K562 (cell line): ENCODE measurements at regions not wholly inside any gene's neighbourhood (a gene's known extent, or its start where the extent isn't known, plus 50 kb on each side); places are given as distances from the start of the nearest gene placed in this dataset.

ENCODE experiments used
- ARHGAP35 ChIP-seq: fragments of 450-650 bp; IDR thresholded peaks from 2 replicates; pipeline ENCODE4 v1.6.1; 2018; ENCODE audit not compliant: partially characterized antibody
- ARID2 ChIP-seq: fragments of 450-650 bp; IDR thresholded peaks from 2 replicates; pipeline ENCODE4 v1.6.1; 2017; ENCODE audit warnings: antibody characterized with exemption, mild to moderate bottlenecking
- ATF7 ChIP-seq: fragments of 450-650 bp; IDR thresholded peaks from 2 replicates; pipeline ENCODE4 v1.7.1; 2014; ENCODE audit warnings: mild to moderate bottlenecking, moderate library complexity
- CEBPG ChIP-seq, 3 experiments: fragments of 200-800 bp in 1 of 3; sonication (Bioruptor generic) in 1 of 3; sonication (generic) in 1 of 3; formaldehyde crosslinking in 1 of 3; IDR thresholded peaks in 2 of 3; conservative IDR thresholded peaks in 1 of 3; 2 replicates each; pipeline versions ENCODE4 v1.6.1 to v1.8.0; 2016 to 2022; ENCODE audit warnings: missing compliant biosample characterization in 2 of 3, missing genetic modification characterization in 2 of 3, mild to moderate bottlenecking in 1 of 3, missing genetic modification reagents in 1 of 3
- EHMT2 ChIP-seq: fragments of 450-650 bp; IDR thresholded peaks from 2 replicates; pipeline ENCODE4 v1.6.1; 2018; ENCODE audit warnings: antibody characterized with exemption
- FIP1L1 ChIP-seq: fragments of 200-400 bp; formaldehyde crosslinking; IDR thresholded peaks from 2 replicates; pipeline ENCODE4 v1.6.1; 2018; ENCODE audit warnings: mild to moderate bottlenecking, low read depth, low read length; ENCODE audit not compliant: poor library complexity, severe bottlenecking
- FOXK2 ChIP-seq, 2 experiments: fragments of 450-650 bp; IDR thresholded peaks in 1 of 2; conservative IDR thresholded peaks in 1 of 2; 2 replicates each; pipeline ENCODE4 v1.6.1; 2016; ENCODE audit warnings: low read depth in 2 of 2, mild to moderate bottlenecking in 1 of 2
- GTF2B ChIP-seq: IDR thresholded peaks from 2 replicates; pipeline ENCODE4 v1.6.1; 2011; ENCODE audit not compliant: insufficient read length; ENCODE audit errors: extremely low read depth
- HDGF ChIP-seq: fragments of 450-650 bp; IDR thresholded peaks from 2 replicates; pipeline ENCODE4 v1.6.1; 2016
- HEY1 ChIP-seq: fragments of 250-450 bp; sonication (Bioruptor Pico); IDR thresholded peaks from 2 replicates; pipeline ENCODE4 v1.5.0; 2020; ENCODE audit warnings: mild to moderate bottlenecking, moderate library complexity, borderline replicate concordance
- HMG20A ChIP-seq: fragments of 450-650 bp; formaldehyde crosslinking; conservative IDR thresholded peaks from 2 replicates; pipeline ENCODE4 v1.4.0; 2020; ENCODE audit warnings: mild to moderate bottlenecking, mixed read lengths
- JUN ChIP-seq, 2 experiments: sonication (generic) in 1 of 2; formaldehyde crosslinking in 1 of 2; IDR thresholded peaks; 2 replicates each; pipeline versions ENCODE4 v1.6.1 to v1.8.0; 2012 to 2022; ENCODE audit warnings: borderline replicate concordance in 2 of 2, mild to moderate bottlenecking in 2 of 2, improper control_type of control experiment in 1 of 2, low read depth in 1 of 2, low read length in 1 of 2, missing genetic modification reagents in 1 of 2
- KDM1A ChIP-seq, 2 experiments: fragments of 450-650 bp; IDR thresholded peaks; 2 replicates each; pipeline ENCODE4 v1.6.1; 2016; ENCODE audit warnings: mild to moderate bottlenecking in 2 of 2
- MAZ ChIP-seq, 2 experiments: fragments of 450-650 bp in 1 of 2; sonication (generic) in 1 of 2; formaldehyde crosslinking; IDR thresholded peaks in 1 of 2; conservative IDR thresholded peaks in 1 of 2; 2 replicates each; pipeline versions ENCODE4 v1.4.0 to v1.5.0; 2020; ENCODE audit warnings: mild to moderate bottlenecking in 1 of 2, missing genetic modification reagents in 1 of 2
- MCM5 ChIP-seq: fragments of 450-650 bp; IDR thresholded peaks from 2 replicates; pipeline ENCODE4 v1.6.1; 2016; ENCODE audit warnings: low read depth
- MXI1 ChIP-seq: IDR thresholded peaks from 2 replicates; pipeline ENCODE4 v1.6.1; 2011; ENCODE audit warnings: low read depth, mild to moderate bottlenecking, improper control_type of control experiment, low read length
- MYBL2 ChIP-seq, 2 experiments: fragments of 450-650 bp in 1 of 2; sonication (generic) in 1 of 2; formaldehyde crosslinking in 1 of 2; IDR thresholded peaks; 2 replicates each; pipeline versions ENCODE4 v1.6.1 to v1.8.1; 2017 to 2022; ENCODE audit warnings: borderline replicate concordance in 1 of 2, inconsistent platforms in 1 of 2, low read depth in 1 of 2, mild to moderate bottlenecking in 1 of 2, missing genetic modification reagents in 1 of 2, moderate library complexity in 1 of 2
- MYC ChIP-seq, 2 experiments: fragments of 250-450 bp in 1 of 2; sonication (Bioruptor Pico) in 1 of 2; IDR thresholded peaks; 2 replicates each; pipeline versions ENCODE4 v1.5.1 to v1.6.1; 2012 to 2021; ENCODE audit warnings: low read depth in 2 of 2, borderline replicate concordance in 1 of 2, improper control_type of control experiment in 1 of 2, low read length in 1 of 2, mild to moderate bottlenecking in 1 of 2, moderate library complexity in 1 of 2
- PRPF4 ChIP-seq: fragments of 200-400 bp; formaldehyde crosslinking; IDR thresholded peaks from one replicate; pipeline ENCODE4 v1.6.1; 2017; ENCODE audit warnings: low read length, low read depth, mild to moderate bottlenecking; ENCODE audit not compliant: insufficient read depth, poor library complexity, severe bottlenecking
- RAD21 ChIP-seq, 2 experiments: fragments of 250-450 bp in 1 of 2; fragments of 450-650 bp in 1 of 2; sonication (Bioruptor Pico) in 1 of 2; formaldehyde crosslinking in 1 of 2; IDR thresholded peaks in 1 of 2; conservative IDR thresholded peaks in 1 of 2; 2 replicates each; pipeline versions ENCODE4 v1.4.0 to v1.8.0; 2020 to 2022; ENCODE audit warnings: mild to moderate bottlenecking in 2 of 2, moderate library complexity in 1 of 2
- SETDB1 ChIP-seq: IDR thresholded peaks from one replicate; pipeline ENCODE4 v1.6.1; 2012; ENCODE audit warnings: low read length, control low read depth, inconsistent platforms
- SMAD4 ChIP-seq: fragments of 250-450 bp; sonication (Bioruptor Pico); conservative IDR thresholded peaks from 2 replicates; pipeline ENCODE4 v1.8.0; 2021; ENCODE audit warnings: inconsistent platforms, mild to moderate bottlenecking, moderate library complexity
- TEAD2 ChIP-seq: fragments of 450-650 bp; IDR thresholded peaks from 2 replicates; pipeline ENCODE4 v1.6.1; 2016; ENCODE audit warnings: missing genetic modification characterization, control low read depth, missing compliant biosample characterization
- TRIM24 ChIP-seq, 2 experiments: fragments of 450-650 bp; IDR thresholded peaks; 2 replicates each; pipeline ENCODE4 v1.6.1; 2016
- ZNF124 ChIP-seq: sonication (generic); formaldehyde crosslinking; IDR thresholded peaks from 2 replicates; pipeline ENCODE4 v1.8.1; 2022; ENCODE audit warnings: missing genetic modification reagents
- ZNF239 ChIP-seq: fragments of 250-450 bp; sonication (Bioruptor Pico); IDR thresholded peaks from 2 replicates; pipeline ENCODE4 v1.4.0; 2020; ENCODE audit warnings: mild to moderate bottlenecking
- ZNF316 ChIP-seq: fragments of 450-650 bp; IDR thresholded peaks from 2 replicates; pipeline ENCODE4 v1.6.1; 2016
- ZNF668 ChIP-seq: fragments of 250-450 bp; sonication (Bioruptor Pico); IDR thresholded peaks from 2 replicates; pipeline ENCODE4 v1.8.0; 2022; ENCODE audit warnings: mild to moderate bottlenecking, inconsistent platforms
- TF ChIP-seq, protein P1 (sequence below): sonication (generic); formaldehyde crosslinking; IDR thresholded peaks from 2 replicates; pipeline ENCODE4 v1.8.0; 2022; ENCODE audit warnings: missing genetic modification reagents, mild to moderate bottlenecking, borderline replicate concordance

DNA sequence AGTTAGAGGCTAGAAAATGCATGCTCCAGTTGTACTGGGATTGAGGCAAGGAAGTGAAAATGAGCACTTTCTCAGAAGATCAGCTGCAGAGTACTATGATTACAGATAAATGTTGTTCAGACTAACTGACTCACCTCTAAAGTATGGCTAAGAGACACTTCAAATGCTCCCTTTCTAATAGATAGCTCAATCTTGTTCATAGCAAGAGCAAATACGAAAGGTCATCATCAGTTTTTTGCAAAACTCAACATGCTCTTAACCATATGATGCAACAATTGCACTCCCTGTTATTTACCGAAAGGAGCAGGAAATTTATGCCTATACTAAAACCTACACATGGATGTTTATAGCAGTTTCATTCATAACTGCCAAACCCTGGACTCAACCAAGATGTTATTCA lies 838.4 kb upstream of the INTU start (continued):
- TF ChIP-seq, protein P1, sequence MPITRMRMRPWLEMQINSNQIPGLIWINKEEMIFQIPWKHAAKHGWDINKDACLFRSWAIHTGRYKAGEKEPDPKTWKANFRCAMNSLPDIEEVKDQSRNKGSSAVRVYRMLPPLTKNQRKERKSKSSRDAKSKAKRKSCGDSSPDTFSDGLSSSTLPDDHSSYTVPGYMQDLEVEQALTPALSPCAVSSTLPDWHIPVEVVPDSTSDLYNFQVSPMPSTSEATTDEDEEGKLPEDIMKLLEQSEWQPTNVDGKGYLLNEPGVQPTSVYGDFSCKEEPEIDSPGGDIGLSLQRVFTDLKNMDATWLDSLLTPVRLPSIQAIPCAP (CRISPR knock-in tag), result no peak
- TF ChIP-seq CEBPG (CRISPR knock-in tag; IDR thresholded peaks at IDR 0.05) (peak; percentile 85), CEBPG (tag; conservative IDR thresholded peaks at IDR 0.05 in 1 of 2, IDR thresholded peaks at IDR 0.05 in 1 of 2) (peak; percentile 89 to 93), ATF7 (peak; percentile 86; the same call in 1 of the 2 replicates), MXI1 (no peak), ZNF668 (CRISPR knock-in tag) (no peak), PRPF4 (no peak), SMAD4 (CRISPR knock-in tag) (peak; percentile 47), ARHGAP35 (no peak), TEAD2 (no peak), HMG20A (CRISPR knock-in tag) (no peak), HEY1 (no peak), JUN (IDR thresholded peaks at IDR 0.05; ENCODE audit: borderline replicate concordance, low read depth, low read length) (peak; percentile 53), JUN (CRISPR knock-in tag; IDR thresholded peaks at IDR 0.05; ENCODE audit: borderline replicate concordance) (no peak), ZNF316 (0 out of 2 replicates have a peak, but pooled peaks have one; percentile 1), ARID2 (no peak), RAD21 (CRISPR knock-in tag; conservative IDR thresholded peaks at IDR 0.05 in 1 of 2, IDR thresholded peaks at IDR 0.05 in 1 of 2) (peak in 1 of 2 experiments; percentile 14; a peak in 2 of 4 replicates), MYBL2 (IDR thresholded peaks at IDR 0.05; ENCODE audit: low read depth) (peak; percentile 47; the same call in 1 of the 2 replicates), MYBL2 (CRISPR knock-in tag; IDR thresholded peaks at IDR 0.05; ENCODE audit: borderline replicate concordance) (no peak), GTF2B (no peak), ZNF239 (CRISPR knock-in tag) (no peak), FIP1L1 (no peak), SETDB1 (no peak), MCM5 (no peak), EHMT2 (peak; percentile 28; the same call in 1 of the 2 replicates), KDM1A (IDR thresholded peaks at IDR 0.05) (no peak), MAZ (CRISPR knock-in tag; conservative IDR thresholded peaks at IDR 0.05 in 1 of 2, IDR thresholded peaks at IDR 0.05 in 1 of 2) (0 out of 4 replicates have a peak, but pooled peaks of 1 of the 2 experiments have one; percentile 31), FOXK2 (conservative IDR thresholded peaks at IDR 0.05 in 1 of 2, IDR thresholded peaks at IDR 0.05 in 1 of 2; ENCODE audit: low read depth in 2 of 2) (peak in 1 of 2 experiments; percentile 24; a peak in 1 of 4 replicates), TRIM24 (IDR thresholded peaks at IDR 0.05) (peak; percentile 78 to 85), ZNF124 (CRISPR knock-in tag) (no peak), HDGF (no peak), MYC (IDR thresholded peaks at IDR 0.05; ENCODE audit: low read depth, low read length) (peak; percentile 69), MYC (CRISPR knock-in tag; IDR thresholded peaks at IDR 0.05; ENCODE audit: borderline replicate concordance, low read depth) (no peak)
